GM12873 (cell line): ENCODE measurements at regions not wholly inside any gene's neighbourhood (a gene's known extent, or its start where the extent isn't known, plus 50 kb on each side); places are given as distances from the start of the nearest gene placed in this dataset.

Experiments
- CTCF ChIP-seq: IDR thresholded peaks from 2 replicates; pipeline ENCODE4 v1.5.1; 2012; ENCODE audit warnings: low read depth, mild to moderate bottlenecking, moderate library complexity, low read length, control low read depth; ENCODE audit not compliant: insufficient read depth; ENCODE audit errors: missing control alignments

GRCh38 chr15:37368961-37369360 lies 268.6 kb upstream of the MEIS2 start:
- no peak for TF ChIP-seq CTCF

- no peak for TF ChIP-seq CTCF
These were observed 270.6 kb upstream of the MEIS2 start for GRCh38 chr15:37370941-37371340.

GRCh38 chr15:37372064-37372463 lies 271.7 kb upstream of the MEIS2 start:
- no peak for TF ChIP-seq CTCF

- TF ChIP-seq CTCF: no peak
These were observed 275.2 kb upstream of the MEIS2 start for GRCh38 chr15:37375519-37375918.

- TF ChIP-seq CTCF: no peak
These were observed 277.1 kb upstream of the MEIS2 start for GRCh38 chr15:37377428-37377827.

GRCh38 chr15:37394402-37395099 lies 294.2 kb upstream of the MEIS2 start:
- TF ChIP-seq CTCF: no peak

- no peak for TF ChIP-seq CTCF
These were observed 294.7 kb upstream of the MEIS2 start for GRCh38 chr15:37395100-37395468.
